Frontal cortex (tissue), 3 donors: ENCODE measurements at regions not wholly inside any gene's neighbourhood (a gene's known extent, or its start where the extent isn't known, plus 50 kb on each side); places are given as distances from the start of the nearest gene placed in this dataset.

ENCODE experiments used
- DNase-seq, 2 donors: peaks; one replicate each; pipeline ENCODE4 v3.0.0; 2012; ENCODE audit warnings: low spot score in 2 of 2
- FAIRE-seq: peaks from 2 replicates; lab custom pipeline; 2012; peaks lifted over from hg19 to GRCh38; lab: Jason Lieb, UNC
- donor health status: control.
- donor health status: control.
- donor health status: control.

DNA sequence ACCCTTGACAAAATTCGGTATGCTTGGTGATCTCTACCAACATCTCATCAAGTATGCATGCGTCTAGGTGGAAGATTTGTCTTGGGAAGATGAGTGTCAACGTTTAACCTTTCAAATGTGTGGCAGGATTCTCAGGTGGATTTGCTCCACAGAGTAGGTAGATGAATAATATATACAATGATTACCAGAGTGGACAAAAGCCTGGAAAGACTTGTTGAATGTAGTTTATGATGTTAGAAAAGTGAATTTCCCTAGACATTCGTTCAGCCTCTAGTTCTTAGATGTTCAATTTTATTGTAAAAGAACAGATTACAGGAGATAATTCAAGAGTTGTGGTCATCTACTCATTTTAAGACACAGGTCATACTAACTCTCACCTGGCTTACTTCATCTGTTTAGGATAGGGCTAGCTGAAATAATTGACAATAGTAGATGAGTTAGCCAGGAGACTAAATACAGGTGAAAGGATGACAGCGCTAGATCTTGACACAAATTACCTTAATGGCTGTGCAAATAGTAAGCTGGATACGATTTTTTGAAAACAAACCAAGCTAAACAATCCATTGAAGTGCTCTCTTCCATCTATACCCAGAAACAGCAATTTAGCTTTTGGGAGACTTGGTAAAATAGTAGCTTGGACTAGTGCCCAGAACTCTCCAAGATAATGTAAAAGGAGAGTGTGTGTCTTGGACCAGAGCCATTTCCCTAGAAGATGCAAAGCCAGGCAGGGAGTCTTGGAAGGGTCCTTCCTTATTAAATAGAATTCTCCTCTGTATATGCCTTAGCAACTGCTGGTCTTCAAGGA lies 168.0 kb downstream of the DACT1 start:
- no peak for DNase-seq

DNA sequence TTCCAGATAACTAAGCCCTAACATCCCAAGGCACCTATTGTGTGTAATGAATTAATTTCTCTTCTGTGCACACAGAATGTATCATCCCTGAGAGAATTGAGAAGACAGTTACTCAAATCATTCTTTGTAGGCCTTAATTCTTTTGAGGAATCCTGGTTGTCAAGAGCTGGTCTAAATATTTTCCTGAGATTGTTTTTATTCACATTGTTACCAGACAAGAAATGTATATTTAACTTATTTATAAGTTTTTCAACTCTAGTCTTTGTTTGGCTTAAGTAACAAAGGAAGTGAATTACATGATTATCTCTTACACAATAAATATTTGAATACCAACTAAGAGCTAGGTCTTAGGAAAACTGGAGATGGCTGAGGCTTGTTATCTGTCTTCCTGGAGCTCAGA lies 169.4 kb downstream of the DACT1 start:
- DNase-seq (no peak), FAIRE-seq (no peak)

More for the DNA sequence above, 168.0 kb downstream of the DACT1 start:
- no peak for FAIRE-seq

DNA sequence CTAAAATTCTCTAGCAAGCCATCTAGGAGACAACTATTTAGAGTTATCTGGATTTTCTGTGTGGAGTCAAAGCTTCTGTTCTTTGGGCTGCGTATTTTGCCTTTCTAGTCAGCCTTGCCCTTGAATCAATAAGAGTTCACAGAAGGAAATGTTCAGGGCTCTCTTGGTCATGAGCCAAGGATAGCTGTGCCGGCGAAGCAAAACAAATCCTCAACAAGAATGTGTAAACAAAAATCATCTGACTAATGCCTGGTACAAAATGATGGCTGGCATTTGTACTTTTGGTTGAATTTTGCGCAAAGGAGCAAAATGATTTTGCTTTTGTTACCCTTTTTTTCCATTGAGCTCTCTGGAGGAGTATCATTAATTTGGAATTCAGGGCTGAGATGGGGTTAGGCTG lies 171.1 kb downstream of the DACT1 start:
- FAIRE-seq = no peak
- DNase-seq = no peak

DNA sequence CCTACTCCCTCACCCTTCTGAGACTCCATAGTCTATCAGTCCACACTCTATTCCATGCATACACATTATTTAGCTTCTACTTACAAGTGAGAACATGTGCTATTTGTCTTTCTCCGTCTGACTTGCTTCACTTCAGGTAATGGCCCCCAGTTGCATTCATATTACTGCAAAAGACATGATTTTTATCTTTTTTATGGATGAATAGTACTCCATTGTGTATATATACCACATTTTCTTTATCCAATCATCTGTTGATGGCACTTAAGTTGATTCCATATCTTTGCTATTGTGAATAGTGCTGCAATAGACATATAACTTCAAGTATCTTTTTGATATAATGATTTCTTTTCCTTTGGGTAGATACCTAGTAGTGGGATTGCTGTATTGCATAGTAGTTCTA lies 171.8 kb downstream of the DACT1 start:
- no peak for FAIRE-seq

DNA sequence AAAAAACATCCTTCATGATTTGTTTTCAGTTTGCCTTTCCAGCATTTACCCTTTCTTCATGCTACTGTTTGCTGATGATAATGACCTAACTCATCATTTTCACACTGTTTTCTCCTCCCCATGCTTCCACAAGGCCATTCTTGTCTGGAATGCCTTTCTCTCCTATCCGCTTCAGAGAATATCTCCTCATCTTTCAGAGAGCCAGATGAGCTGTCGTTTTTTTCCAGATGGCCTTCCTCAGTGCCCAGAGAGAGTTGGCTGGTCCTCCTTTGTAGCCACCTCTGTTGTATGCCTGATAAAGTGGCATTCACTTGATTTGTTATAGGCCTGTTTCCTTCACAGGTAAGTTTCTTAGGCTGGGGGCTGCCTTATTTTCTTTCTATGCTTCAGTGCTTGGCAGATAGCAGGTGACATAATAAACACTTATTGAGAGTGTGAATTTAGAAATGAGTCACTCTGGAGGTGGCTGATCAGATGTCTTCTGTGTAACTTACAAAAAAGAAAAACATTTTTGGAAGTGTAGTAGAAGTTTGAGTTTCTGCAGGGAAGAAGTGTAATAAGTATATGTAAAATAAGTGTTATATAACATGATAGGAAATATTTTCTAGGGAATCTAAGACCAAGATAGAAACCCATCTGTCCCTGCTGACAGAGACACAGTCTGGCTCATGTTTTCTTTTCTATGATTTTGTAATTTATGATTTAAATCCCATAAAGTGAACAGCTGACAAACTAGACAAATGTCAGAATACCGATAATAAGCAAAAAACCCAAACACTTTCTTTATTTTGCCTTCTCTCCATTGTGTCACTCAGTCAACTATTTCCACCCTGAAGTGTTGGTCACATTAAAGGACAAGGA lies 174.5 kb downstream of the DACT1 start:
- FAIRE-seq = no peak

More for the DNA sequence above, 171.8 kb downstream of the DACT1 start:
- DNase-seq = no peak

DNA sequence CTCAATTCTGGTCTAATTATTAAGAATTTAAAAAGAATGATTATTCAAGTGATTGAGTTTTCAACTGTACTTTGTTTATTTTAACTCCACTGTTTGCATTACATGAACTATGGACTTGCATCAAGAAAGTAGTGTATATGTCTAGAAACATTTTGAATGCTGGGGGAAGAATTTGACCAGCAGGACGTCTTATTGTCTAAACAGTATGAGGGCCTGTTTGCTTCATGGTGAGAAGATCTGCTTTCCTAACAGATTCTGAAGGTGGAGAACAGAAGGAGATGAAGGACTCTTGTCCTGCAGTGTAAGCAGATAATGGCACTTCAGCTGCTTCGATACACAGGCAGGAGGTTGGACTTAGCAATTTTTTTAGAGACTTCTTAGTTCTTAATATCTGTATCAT lies 176.0 kb downstream of the DACT1 start:
- FAIRE-seq = no peak
- DNase-seq = no peak

More for the DNA sequence above, 174.5 kb downstream of the DACT1 start:
- DNase-seq = no peak

DNA sequence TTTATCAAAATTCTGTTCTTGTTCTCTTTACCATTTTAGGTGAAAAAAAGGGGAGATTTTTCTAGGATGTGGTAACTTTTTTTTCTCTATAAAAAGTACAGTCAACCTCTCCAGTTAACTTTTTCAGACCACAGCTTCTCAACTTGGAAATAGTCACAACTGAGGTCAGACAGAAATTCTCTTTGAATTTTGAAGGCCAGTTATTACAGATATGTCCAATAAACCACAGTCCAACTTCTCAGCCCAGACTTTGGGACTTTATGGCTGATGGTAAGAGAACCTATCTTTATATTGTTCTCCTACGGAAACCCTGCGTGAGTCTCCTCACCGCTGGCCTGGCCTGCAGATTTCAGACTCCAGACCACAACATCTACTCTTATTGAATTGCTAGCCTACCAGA lies 176.7 kb downstream of the DACT1 start:
- DNase-seq = no peak
- FAIRE-seq = no peak

DNA sequence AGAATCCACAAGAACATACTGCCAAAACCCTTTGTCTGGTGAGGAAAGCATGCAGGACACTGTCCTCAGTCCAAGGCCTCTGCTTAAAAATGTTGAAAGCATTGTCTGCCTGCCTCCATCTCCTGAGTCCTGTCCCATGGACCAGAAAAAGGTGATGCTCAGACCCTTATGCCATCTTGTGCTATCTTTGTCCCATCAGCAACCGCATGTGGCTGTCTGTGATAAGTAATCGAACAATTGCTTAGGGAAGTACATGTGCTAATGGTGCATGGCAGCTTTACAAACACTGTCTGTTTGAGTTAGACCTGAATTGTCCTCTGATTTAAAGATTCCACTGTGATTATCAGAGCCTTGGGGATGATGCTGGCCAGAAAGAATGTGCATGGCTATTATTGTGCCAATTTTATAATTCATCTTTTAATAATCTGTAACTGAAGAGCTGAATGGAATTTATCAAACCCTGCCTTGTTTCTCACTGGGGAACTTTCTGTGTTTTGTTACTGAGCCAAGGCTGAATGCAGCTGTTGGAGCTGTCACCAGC lies 177.5 kb downstream of the DACT1 start:
- FAIRE-seq = no peak
- DNase-seq = no peak

DNA sequence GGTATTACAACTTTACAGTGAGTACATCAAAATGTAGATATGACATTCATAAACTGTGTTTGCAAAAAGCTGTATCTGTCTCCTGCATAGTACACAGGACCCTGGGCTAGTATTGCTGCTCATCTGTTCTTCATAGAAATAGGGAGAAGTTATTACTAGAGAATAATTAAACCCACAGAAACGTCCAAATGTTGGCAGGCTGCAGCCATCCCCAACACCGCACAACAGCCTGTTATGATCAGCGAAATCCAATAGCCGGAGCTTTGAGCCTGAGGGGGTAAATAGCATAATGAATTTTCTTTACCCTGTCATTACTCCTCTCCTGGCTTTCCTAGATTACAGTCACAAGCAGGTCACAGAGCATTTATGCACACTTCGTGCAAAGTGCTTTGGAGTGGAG lies 178.0 kb downstream of the DACT1 start:
- no peak for FAIRE-seq

DNA sequence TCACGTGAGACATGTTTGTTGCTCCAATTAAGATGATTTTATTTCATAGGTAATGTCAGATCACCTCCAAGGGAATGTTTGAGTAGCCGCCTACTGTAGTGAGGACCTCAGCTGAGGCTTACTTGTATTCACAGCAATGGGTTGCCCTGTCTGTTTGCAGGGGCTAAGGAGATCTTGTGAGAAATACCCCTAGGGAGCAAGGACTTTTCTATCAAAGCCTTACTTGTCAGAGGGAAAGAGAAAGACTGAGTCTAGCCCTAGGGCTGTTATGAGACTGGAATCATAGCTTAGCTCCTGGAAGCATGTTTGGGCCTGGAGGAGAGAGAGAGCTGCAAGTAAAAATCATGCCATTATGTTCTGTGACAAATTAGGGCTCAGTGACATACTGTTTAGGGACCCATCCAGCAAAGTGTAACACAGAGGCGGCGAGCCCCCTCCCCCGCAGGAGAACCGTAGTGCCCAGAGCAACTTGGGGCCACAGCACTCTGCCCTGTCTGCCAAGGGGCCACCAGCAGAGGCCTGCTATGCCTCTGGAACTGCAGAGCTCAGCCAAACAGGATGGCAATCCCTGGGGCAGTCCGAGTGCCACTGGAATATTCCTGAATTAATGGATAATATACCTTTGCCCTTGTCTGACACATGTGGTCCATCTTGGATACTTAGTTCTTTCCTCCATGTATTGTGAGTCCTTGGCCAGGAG lies 178.8 kb downstream of the DACT1 start:
- FAIRE-seq = no peak
- no peak for DNase-seq

More for the DNA sequence above, 178.0 kb downstream of the DACT1 start:
- no peak for DNase-seq

DNA sequence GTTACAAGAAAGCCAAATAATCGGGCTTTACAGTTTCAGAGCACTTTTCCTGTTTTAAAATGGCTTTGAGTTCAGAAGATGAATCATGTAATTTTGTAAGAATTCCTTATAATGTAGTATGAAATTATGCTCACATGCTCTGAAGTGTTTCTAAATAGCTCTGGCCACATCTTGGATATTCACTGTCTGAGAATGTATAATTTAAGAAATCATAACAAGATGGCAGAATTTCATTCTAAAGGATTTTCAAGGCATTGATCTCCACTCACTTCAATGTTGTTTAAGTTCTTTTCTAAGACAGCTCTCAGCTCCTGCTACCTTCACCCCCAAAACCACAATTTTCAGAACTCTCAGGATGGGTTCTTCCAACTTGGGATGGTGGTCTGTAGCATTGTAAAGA lies 180.1 kb downstream of the DACT1 start:
- DNase-seq = no peak
- no peak for FAIRE-seq

DNA sequence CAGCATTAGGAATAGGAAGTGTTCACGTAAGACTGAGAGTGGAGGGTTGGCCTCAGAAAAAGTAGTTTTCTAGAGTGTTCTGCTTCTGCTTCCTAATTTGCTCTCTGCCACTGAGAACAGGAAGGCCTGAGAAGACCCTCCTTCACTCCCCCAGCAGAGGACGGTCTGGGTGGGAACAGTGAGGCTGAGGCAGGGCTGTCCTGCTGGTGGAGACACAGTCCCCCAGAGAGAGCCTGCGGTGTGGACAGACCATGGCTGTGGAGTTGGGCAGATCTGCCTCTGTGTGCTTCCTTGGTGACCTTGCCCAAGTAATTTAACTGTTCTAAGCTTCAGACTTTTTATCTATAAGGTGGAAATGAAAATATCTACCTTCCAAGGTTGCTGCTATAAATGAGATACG lies 182.3 kb downstream of the DACT1 start:
- DNase-seq (no peak), FAIRE-seq (no peak)

DNA sequence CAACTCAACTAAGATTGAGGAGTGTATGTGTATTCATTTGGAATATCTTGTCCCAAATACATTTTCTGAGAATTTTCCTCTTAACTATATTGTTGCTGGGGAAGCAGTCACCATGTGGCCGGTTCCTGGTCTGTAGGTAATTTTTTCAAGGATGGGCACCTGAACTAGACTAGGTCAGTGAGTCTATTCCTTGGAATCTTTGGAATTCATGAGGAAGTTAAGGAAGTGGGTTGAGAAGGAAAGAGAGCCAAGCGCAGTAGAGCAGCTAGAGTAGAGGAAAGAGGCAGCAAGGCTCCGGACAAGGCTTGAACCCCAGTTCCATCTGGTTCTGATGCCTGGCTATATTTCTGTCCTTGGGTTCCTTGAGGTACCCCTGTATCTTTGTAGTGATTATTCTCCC lies 183.7 kb downstream of the DACT1 start:
- DNase-seq (no peak), FAIRE-seq (no peak)

DNA sequence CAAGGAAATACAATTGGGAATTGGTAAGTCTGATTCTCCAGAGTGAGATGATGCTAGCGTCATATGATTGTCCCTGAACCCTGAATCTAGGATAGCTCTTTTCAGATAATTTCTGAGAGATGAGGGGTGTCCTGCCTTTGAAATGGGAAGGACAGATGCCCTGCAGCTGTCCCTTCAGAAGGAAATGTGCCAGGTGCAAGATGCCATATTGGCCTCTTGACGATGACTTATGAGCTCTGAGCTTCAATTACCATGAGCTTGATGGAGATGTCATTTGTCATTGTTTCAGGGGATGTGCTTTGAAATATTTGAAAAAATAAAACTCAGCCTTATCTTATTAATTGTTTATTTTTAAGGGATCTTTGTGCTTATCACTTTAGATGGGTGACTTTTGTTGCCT lies 185.1 kb downstream of the DACT1 start:
- no peak for FAIRE-seq

DNA sequence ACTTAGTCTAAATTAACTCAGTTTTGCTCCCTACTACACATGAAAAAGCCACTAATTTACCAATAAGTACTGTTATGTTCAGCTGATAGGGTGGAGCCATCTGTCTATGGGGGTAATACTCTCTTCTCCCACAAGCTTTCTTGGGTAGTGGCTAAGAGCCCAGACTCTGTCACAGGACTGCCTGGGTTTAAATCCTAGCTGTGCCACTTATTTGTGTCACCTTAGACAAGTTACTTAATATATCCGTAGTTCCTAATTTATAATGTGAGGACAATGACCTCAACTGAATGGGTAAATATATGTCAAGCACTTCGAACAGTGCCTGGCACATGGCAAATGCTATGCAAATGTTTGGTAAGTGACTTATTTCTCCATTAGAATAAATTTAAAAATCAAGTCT lies 185.6 kb downstream of the DACT1 start:
- FAIRE-seq = no peak
- no peak for DNase-seq

More for the DNA sequence above, 185.1 kb downstream of the DACT1 start:
- DNase-seq = no peak

DNA sequence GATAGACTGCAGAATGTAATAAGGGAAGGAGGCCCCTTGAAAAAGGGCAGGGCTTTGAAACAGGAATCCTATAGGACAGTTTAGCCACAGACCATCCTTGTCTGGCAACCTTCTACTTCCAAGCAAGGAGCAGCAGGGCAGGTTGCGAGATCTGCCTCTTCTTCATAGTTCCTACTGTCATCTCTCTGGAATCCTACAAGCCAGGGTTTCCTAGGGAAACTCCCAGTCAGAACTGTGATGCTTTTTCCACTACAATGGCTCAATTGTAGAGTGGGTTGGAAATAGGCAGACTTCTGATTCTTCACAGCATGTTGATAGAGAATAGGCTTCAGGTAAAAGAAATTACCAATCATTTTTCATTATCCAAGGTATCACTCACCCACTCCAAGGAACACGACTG lies 186.3 kb downstream of the DACT1 start:
- no peak for FAIRE-seq
- DNase-seq = no peak

DNA sequence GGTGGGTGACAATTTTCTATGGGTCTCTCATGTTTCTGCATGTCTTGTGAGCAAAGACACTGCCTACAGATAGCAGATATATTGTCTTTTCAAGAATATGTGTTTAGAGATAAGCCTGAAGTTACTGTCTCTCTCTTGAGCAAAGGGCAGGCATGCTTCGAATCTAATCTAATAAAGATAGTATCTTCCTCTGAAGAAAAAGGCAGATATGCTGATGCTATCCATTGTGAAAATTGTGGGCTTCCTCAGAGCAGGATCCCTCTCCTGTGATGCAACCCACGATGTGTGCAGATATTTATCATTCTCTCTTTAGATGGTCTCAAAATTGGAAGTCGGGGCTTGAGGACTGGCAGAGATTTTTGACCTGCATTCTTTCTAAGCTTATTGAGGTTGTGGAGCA lies 187.0 kb downstream of the DACT1 start:
- FAIRE-seq = no peak
- no peak for DNase-seq

DNA sequence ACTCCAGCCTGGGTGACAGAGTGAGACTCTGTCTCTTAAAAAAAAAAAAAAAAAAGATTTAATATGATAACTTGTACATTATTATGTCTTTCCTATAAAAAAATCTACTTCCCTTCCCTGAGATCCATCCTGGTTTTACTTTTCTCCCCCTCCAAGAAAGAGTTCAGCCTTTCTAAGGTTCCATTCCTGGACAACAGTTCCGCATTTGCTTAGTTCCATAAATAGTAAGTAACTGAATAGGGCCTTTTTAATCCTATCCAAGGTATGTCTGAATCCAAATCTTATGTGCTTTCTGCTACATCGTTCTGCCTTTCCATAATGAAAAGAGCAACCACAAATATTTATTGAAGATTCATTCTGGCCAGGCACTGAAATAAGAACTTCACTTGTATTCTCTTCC lies 187.8 kb downstream of the DACT1 start:
- FAIRE-seq (no peak), DNase-seq (no peak)

DNA sequence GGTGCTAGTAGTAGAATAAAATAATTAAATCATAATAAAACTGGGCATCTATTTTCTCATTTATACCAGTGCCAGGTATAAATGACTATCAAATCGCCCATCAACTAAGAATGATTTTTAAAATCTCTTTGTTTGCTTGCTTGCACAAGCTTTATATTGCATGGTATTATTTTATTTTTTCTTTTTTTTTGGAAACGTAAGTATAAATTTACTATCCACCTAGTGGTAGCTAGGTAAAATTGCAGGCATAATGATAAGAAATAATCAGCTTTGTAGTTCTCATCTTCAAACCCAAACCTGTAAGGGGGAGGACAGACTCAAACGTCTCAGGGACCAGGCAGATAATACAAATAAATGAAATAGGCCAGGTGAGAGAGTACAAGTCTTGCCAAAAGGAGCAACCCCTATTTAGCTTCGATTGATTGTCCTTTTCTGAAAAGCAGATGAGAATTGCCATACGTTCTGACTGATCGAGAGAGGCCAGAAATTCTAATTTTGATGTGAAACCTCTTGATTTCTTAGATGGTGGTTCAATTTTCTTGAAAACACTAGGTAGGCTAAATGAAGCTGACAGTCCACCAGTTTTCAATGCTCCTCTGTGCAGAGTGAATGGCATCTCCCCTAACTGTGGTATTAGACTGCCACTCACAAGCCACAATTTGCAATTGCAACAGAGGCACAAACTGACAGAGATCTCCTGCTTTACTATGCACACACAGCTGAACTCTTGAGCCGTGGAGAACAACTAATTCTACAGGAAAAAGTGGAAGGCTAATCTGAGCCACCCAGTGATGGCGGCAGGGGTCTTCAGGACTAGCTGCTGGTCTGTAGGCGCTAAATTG lies 189.3 kb downstream of the DACT1 start:
- FAIRE-seq (no peak), DNase-seq (no peak)
